ENCODE measurements at regions not wholly inside any gene's neighbourhood (a gene's known extent, or its start where the extent isn't known, plus 50 kb on each side); places are given as distances from the start of the nearest gene placed in this dataset.
"Not testable (repeated sequence)": the region's sequence is repeated elsewhere in the genome, so short reads cannot be mapped to it uniquely, and the experiment has no call there.

GRCh38 chr6:157727629-157728182 is 95.3 kb upstream of the SNX9 start:
- no peak for DNase-seq (ENCODE audit: low spot score)

DNA sequence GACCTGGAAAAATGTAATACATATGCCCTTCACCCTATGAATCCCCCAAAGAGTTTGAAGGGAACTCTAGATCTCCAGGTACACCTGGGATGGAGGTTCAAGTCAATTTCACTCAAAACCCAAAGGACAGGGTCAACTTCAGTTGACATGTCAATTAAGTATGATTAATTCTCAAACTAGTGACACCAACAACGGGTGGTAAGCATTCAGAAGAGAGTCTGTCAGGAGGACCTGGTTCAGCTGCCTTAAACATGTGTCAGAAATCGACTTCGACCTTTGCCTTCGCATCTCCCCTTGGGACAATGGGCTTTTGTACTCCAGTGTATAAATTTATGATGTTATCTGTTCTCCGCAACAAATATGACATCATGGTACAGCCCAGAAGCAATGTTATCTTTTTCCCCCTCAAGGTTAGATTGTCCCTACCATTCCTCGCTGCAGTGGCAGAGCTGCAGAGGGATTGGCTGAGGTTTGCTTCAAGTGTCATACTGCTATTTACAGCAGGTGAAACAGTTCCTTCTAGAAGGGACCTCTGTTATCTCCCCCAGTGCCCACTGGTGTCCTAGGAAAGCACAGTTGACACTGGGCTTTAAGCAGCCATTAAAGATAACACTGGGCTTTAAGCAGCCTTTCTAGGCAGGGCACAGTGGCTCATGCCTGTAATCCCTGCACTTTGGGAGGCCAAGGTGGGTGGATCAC is 94.7 kb upstream of the SNX9 start:
- no peak for DNase-seq (ENCODE audit: low spot score)

GRCh38 chr6:157731221-157731620 is 91.8 kb upstream of the SNX9 start:
- no peak for DNase-seq (ENCODE audit: low spot score)

- no peak for DNase-seq (ENCODE audit: low spot score)
Observed at GRCh38 chr6:157732007-157732406, 91.0 kb upstream of the SNX9 start.

DNA sequence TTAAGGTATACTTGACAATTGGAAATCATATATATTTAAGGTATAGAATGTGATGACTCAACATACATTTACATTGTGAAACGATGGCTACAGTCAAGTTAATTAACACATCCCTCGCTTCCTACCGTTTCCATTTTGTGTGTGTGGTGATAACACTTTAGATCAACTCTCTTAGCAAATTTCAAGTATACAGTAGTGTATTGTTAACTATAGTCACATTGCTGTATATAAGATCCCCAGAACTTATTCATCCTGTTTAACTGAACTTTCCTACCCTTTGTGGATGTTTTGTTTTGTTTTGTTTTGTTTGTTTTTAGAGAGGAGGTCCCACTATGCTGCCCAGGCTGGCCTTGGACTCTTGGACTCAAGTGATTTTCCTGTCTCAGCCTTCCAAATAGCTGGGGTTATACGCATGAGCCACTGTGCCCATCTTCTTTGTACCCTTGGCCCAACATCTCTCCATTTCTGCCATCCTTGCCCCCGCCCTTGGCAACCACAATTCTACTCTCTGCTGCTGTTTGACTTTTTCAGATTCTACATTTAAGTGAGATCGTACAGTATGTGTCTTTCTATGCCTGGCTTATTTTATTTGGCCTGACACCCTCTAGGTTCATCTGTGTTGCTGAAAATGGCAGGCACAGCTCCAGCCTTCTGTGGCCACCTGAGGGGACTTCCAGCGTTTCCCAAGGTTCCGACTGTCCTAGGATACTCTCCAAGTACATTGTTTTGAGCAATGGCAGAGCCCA is 90.5 kb upstream of the SNX9 start:
- no peak for DNase-seq (ENCODE audit: low spot score)

DNA sequence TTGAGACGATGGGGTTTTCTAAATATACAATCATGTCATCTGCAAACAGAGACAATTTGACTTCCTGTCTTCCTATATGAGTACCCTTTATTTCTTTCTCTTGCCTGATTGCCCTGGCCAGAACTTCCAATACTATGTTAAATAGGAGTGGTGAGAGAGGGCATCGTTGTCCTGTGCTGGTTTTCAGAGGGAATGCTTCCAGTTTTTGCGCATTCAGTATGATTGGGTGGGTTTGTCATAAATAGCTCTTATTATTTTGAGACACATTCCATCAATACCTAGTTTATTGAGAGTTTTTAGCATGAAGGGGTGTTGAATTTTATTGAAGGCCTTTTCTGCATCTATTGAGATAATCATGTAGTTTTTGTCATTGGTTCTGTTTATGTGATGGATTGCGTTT is 86.5 kb upstream of the SNX9 start:
- DNase-seq (ENCODE audit: low spot score): not testable (repeated sequence)

DNA sequence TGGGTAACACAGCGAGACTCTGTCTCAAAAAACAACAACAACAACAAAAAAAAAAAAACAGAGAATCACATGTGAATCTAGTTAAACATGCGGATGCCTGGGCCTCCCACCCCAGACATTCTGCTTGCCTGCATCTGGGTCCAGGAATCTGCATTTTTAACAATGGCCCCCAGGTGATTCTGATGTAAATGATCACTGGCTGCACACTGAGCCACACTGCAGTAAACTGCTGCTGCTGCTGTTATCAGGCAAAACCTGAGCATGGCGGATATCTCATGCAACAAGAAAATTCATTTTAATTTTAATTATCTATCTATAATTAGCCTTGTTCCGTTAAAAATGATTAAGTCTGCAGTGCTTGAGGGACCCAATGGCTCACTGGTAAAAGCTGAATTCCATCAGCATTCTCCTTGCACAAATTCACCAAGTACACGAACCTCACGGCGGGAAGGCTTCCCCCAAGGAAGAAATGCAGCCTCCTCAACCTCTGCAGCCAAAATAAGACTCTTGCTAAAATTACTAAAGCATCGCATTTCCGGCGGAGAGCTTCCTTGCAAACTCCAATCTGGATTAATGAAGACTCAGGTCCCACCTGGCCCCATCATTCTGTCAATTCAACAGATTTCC is 81.6 kb upstream of the SNX9 start:
- no peak for DNase-seq (ENCODE audit: low spot score)

GRCh38 chr6:157741948-157742556 is 81.0 kb upstream of the SNX9 start:
- no peak for DNase-seq (ENCODE audit: low spot score)

GRCh38 chr6:157744102-157744601 is 78.9 kb upstream of the SNX9 start:
- DNase-seq (ENCODE audit: low spot score): no peak

DNA sequence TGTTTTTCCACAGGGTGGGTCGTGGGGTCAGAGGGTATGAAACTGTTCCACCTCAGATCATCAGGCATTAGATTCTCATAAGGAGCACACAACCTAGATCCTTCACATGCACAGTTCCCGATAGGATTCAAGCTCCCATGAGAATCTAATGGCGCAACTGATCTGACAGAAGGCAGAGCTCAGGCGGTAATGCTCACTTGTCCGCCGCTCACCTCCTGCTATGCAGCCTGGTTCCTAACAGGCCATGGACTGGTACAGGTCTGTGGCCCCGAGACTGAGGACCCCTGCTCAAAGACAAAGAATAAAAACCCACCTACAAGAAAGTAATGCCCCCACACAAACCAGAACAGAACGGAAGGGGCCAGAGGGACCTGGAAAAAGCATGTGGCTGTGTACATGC is 76.1 kb upstream of the SNX9 start:
- no peak for DNase-seq (ENCODE audit: low spot score)

DNA sequence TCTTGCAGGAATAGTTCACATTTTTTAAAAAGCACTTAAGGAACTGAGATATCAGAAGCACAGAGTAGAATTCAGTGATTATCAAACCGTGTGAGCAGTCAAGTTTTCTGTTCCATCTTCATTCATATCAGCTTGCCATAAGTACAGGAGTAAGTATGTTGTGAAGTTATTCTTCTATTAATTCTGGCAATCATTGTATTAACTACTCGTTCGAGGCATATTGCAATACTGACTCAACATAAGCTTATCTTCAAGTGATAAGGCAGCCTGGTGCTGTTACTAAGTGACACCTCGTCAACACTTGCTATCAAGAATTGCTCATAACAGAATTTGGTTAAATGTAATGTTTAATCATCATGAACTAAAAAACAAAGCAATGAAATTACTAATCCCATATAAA is 75.7 kb upstream of the SNX9 start:
- DNase-seq (ENCODE audit: low spot score): no peak

GRCh38 chr6:157748839-157749571 is 74.0 kb upstream of the SNX9 start:
- DNase-seq (ENCODE audit: low spot score): no peak

DNA sequence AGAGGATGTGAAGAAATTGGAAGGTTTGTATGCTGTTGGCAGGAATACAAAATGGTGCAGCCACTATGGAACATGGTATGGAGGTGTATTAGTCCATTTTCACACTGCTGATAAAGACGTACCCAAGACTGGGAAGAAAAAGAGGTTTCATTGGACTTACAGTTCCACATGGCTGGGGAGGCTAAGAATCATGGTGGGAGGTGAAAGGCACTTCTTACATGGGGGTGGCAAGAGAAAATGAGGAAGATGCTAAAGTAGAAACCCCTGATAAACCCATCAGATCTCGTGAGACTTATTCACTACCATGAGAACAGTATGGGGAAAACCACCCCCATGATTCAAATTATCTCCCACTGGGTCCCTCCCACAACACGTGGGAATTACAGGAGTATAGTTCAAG is 72.1 kb upstream of the SNX9 start:
- DNase-seq (ENCODE audit: low spot score): not testable (repeated sequence)

DNA sequence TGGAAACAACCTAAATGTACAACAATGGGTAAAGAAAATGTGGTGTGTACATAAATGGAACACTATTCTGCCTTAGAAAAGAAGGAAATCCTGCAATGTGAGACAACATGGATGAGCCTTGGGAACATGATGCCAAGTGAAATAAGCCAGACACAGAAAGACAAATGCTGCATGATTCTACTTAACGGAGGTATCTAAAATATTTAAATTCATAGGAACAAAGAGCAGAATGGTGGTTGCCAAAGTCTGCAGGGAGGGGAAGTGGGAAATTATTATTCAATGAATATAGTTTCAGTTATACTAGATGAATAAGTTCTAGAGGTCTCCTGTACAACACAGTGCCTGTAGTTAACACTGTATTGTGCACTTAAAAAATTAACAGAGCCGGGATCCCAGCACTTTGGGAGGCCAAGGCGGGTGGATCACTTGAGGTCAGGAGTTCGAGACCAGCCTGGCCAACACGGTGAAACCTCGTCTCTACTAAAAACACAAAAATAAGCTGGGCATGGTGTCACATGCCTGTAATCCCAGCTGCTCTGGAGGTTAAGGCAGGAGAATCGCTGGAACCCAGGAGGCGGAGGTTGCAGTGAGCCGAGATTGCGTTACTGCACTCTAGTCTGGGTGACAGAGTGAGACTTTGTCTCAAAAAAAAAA is 71.4 kb upstream of the SNX9 start:
- no peak for DNase-seq (ENCODE audit: low spot score)

GRCh38 chr6:157752879-157753278 is 70.2 kb upstream of the SNX9 start:
- DNase-seq (ENCODE audit: low spot score): not testable (repeated sequence)

DNA sequence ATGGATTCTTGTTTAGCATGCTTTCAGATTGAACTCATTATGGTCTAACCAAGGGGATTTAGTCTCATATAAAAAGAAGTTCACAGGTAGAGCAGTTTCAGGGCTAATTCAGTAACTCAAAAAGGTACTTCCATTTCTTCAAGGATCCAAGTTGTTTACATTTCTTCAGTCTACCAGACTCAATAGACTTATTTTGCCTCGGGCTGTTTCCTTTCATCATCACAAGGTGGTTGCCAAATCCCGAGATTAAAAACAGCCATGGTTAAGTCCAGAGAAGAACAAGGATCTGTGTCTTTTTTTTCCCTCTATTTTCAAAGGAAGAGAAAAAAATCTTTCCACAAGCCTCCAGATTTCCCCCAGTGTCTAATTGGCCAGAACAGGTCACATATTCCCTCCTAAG is 69.8 kb upstream of the SNX9 start:
- no peak for DNase-seq (ENCODE audit: low spot score)

DNA sequence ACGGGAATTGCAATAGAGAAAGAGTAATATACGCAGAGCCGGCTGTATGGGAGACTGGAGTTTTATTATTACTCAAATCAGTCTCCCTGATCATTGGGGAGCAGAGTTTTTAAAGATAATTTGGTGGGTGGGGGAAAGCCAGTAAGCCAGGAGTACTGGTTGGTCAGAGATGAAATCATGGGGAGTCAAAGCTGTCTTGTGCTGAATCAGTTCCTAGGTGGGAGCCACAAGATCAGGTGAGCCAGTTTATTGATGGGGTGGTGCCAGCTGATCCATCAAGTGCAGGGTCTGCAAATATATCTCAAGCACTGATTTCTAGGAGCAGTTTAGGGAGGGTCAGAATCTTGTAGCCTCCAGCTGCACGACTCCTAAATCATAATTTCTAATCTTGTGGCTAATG is 69.2 kb upstream of the SNX9 start:
- not testable (repeated sequence) for DNase-seq (ENCODE audit: low spot score)

DNA sequence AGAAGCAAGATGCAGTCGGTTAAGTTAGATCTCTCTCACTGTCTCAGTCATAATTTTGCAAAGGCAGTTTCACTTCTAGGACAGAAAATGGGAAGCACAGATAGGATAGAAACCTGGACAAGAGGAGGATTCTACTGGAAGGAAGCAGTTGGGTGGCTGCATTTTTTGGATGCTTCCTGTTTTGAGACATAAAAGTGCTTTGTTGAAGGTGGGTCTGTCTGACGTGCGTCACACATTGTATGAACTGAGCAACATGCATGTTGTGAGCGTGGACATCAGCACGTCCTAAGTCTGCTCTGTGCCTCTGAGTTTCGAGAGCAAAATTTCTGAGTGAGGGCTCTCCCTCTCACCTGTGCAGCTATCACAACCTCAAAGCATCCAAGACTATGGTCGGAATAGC is 68.7 kb upstream of the SNX9 start:
- no peak for DNase-seq (ENCODE audit: low spot score)

- no peak for DNase-seq (ENCODE audit: low spot score)
Observed at GRCh38 chr6:157755032-157755745, 67.9 kb upstream of the SNX9 start.
